Neural cell (in vitro differentiated cells): ENCODE measurements at regions not wholly inside any gene's neighbourhood (a gene's known extent, or its start where the extent isn't known, plus 50 kb on each side); places are given as distances from the start of the nearest gene placed in this dataset.

Experiments
- CTCF ChIP-seq: fragments of 450-650 bp; IDR thresholded peaks from 2 replicates; pipeline ENCODE4 v1.5.1; 2014; ENCODE audit warnings: antibody characterized with exemption, mild to moderate bottlenecking, moderate library complexity; ENCODE audit not compliant: poor library complexity, severe bottlenecking
- EZH2 ChIP-seq: fragments of 200-600, 300-800 bp; shearing (Covaris generic), sonication (generic); IDR thresholded peaks from 2 replicates; pipeline ENCODE4 v1.6.1; 2014; ENCODE audit warnings: antibody characterized with exemption, low read length, borderline replicate concordance, mild to moderate bottlenecking; ENCODE audit not compliant: insufficient read depth, poor library complexity, severe bottlenecking
- MXI1 ChIP-seq: fragments of 450-650 bp; conservative IDR thresholded peaks from 2 replicates; pipeline ENCODE4 v1.6.1; 2014; ENCODE audit warnings: antibody characterized with exemption, mild to moderate bottlenecking; ENCODE audit not compliant: poor library complexity, severe bottlenecking
- POLR2AphosphoS5 ChIP-seq: IDR thresholded peaks from 2 replicates; pipeline ENCODE4 v1.6.1; 2012
- RAD21 ChIP-seq: fragments of 450-650 bp; conservative IDR thresholded peaks from 2 replicates; pipeline ENCODE4 v1.6.1; 2014; ENCODE audit warnings: antibody characterized with exemption, mild to moderate bottlenecking, moderate library complexity
- SMC3 ChIP-seq: fragments of 450-650 bp; conservative IDR thresholded peaks from 2 replicates; pipeline ENCODE4 v1.6.1; 2014; ENCODE audit warnings: antibody characterized with exemption, mild to moderate bottlenecking, moderate library complexity; ENCODE audit not compliant: poor library complexity
- TAF1 ChIP-seq: IDR thresholded peaks from 2 replicates; pipeline ENCODE4 v1.6.1; 2012; ENCODE audit warnings: low read depth

GRCh38 chr10:78307576-78307975 is 273.9 kb downstream of the RPS24 start:
- TF ChIP-seq POLR2AphosphoS5 (no peak), RAD21 (no peak), MXI1 (no peak), CTCF (no peak), TAF1 (no peak), EZH2 (no peak), SMC3 (no peak)
